ENCODE measurements at regions not wholly inside any gene's neighbourhood (a gene's known extent, or its start where the extent isn't known, plus 50 kb on each side); places are given as distances from the start of the nearest gene placed in this dataset.

DNA sequence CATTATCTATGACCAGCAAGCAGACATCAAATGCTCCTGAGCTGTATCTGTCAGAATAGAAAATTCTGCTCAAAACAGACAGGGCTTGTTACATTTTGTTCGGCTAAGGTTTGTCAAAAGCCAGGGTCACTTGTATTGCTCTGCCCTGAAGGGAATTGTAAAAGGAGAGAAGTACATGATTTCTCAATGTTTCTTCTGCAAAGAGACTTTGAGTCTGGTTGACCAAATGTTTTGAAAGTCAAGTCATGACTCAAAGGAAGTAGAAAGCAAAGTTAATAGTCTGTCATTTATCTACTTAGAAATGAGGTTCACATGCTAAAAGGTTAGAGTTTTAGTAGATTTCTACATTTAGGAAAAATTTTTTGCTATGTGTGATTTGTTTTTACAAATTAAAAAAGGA is 1624.1 kb upstream of the ZEB2 start (continued):
- TF ChIP-seq, protein P1, sequence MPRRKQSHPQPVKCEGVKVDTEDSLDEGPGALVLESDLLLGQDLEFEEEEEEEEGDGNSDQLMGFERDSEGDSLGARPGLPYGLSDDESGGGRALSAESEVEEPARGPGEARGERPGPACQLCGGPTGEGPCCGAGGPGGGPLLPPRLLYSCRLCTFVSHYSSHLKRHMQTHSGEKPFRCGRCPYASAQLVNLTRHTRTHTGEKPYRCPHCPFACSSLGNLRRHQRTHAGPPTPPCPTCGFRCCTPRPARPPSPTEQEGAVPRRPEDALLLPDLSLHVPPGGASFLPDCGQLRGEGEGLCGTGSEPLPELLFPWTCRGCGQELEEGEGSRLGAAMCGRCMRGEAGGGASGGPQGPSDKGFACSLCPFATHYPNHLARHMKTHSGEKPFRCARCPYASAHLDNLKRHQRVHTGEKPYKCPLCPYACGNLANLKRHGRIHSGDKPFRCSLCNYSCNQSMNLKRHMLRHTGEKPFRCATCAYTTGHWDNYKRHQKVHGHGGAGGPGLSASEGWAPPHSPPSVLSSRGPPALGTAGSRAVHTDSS (tag by site-specific recombination; IDR thresholded peaks at IDR 0.05): no peak
- TF ChIP-seq KLF8 (tag by site-specific recombination; IDR thresholded peaks at IDR 0.05) (no peak), FEZF1 (tag by site-specific recombination; IDR thresholded peaks at IDR 0.05) (no peak), ZNF112 (tag by site-specific recombination; IDR thresholded peaks at IDR 0.05) (no peak), ZNF391 (tag by site-specific recombination; IDR thresholded peaks at IDR 0.05; ENCODE audit: borderline replicate concordance, low read depth) (no peak), ZNF776 (tag by site-specific recombination; IDR thresholded peaks at IDR 0.05; ENCODE audit: borderline replicate concordance) (no peak)

DNA sequence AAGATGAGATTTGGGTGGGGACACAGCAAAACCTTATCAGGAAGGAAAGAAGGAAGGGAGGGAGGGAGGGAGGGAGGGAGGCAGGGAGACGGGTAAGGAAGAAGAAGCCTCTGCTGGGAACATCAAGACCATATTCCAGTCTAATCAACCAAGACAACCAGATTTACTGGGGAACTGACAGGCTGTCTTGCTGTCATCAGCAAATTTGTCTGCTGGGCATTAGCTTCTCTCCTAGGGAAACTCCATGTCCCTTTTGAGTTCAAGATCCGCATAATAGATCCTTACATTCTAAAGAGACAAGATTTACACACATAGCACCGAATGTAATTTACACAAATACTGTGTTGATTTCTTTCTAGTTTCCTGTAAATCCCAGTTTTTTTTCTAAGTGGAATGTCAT is 1618.9 kb upstream of the ZEB2 start:
- Histone ChIP-seq H3K4me3 (ENCODE audit: low read depth, low read length) (no peak overlapping the region), H3K9me3 (ENCODE audit: control insufficient read depth, insufficient read depth, low read depth, low read length) (no peaks in the 10 kb centered on the region), H3K4me1 (ENCODE audit: control insufficient read depth, insufficient read depth, low read length) (peaks cover 5% of the 10 kb centered on the region; the same call in 1 of the 2 replicates), H3K36me3 (ENCODE audit: control insufficient read depth in 2 of 2, insufficient read depth in 1 of 2, low read length in 2 of 2) (no peaks in the 10 kb centered on the region), H3K27ac (ENCODE audit: extremely low read depth, low read depth, low read length) (no peak overlapping the region)
- no peak for TF ChIP-seq ZNF423 (tag by site-specific recombination; IDR thresholded peaks at IDR 0.05)
- TF ChIP-seq, protein P2, sequence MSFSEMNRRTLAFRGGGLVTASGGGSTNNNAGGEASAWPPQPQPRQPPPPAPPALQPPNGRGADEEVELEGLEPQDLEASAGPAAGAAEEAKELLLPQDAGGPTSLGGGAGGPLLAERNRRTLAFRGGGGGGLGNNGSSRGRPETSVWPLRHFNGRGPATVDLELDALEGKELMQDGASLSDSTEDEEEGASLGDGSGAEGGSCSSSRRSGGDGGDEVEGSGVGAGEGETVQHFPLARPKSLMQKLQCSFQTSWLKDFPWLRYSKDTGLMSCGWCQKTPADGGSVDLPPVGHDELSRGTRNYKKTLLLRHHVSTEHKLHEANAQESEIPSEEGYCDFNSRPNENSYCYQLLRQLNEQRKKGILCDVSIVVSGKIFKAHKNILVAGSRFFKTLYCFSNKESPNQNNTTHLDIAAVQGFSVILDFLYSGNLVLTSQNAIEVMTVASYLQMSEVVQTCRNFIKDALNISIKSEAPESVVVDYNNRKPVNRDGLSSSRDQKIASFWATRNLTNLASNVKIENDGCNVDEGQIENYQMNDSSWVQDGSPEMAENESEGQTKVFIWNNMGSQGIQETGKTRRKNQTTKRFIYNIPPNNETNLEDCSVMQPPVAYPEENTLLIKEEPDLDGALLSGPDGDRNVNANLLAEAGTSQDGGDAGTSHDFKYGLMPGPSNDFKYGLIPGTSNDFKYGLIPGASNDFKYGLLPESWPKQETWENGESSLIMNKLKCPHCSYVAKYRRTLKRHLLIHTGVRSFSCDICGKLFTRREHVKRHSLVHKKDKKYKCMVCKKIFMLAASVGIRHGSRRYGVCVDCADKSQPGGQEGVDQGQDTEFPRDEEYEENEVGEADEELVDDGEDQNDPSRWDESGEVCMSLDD (tag by site-specific recombination; IDR thresholded peaks at IDR 0.05): no peak
- TF ChIP-seq ZNF433 (tag by site-specific recombination; IDR thresholded peaks at IDR 0.05; ENCODE audit: low read depth): no peak
- TF ChIP-seq TRIM28 (IDR thresholded peaks at IDR 0.05; ENCODE audit: borderline replicate concordance, low read length): no peak
- no peak for TF ChIP-seq YY1 (tag by site-specific recombination; IDR thresholded peaks at IDR 0.05)
- TF ChIP-seq, protein P1 (tag by site-specific recombination; IDR thresholded peaks at IDR 0.05): no peak
- no peak for TF ChIP-seq ZNF776 (tag by site-specific recombination; IDR thresholded peaks at IDR 0.05; ENCODE audit: borderline replicate concordance)
- TF ChIP-seq, protein P3, sequence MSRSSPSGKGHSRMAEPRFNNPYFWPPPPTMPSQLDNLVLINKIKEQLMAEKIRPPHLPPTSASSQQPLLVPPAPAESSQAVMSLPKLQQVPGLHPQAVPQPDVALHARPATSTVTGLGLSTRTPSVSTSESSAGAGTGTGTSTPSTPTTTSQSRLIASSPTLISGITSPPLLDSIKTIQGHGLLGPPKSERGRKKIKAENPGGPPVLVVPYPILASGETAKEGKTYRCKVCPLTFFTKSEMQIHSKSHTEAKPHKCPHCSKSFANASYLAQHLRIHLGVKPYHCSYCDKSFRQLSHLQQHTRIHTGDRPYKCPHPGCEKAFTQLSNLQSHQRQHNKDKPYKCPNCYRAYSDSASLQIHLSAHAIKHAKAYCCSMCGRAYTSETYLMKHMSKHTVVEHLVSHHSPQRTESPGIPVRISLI (tag by site-specific recombination; IDR thresholded peaks at IDR 0.05): no peak
- ChIA-PET CTCF (interaction anchor here (0.6 kb wide), 1 partner anchor 523 kb away, joined by 3 read pairs; no protein-coding TSS in a partner anchor), POLR2A (no interaction called here)

DNA sequence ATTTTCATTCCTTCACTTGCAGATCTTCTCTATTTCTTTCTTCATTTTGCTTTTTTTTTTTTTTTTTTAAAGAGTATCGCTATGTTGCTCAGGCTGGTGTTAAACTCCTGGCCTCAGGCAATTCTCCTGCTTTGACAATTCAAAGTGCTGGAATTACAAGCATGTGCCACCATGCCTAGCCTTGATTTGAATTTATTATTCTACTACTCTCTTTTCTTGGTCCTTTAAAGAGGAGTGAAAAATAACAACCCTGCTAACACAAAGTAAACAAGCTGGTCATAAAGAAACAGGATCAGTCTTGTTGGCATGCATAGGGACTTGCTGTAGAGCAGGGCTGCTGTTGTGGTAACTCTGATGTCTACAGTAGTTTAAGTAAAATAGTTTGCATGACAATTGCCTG is 1615.3 kb upstream of the ZEB2 start:
- Histone ChIP-seq H3K9me3 (ENCODE audit: control insufficient read depth, insufficient read depth, low read depth, low read length) (no peaks in the 10 kb centered on the region), H3K36me3 (ENCODE audit: control insufficient read depth in 2 of 2, insufficient read depth in 1 of 2, low read length in 2 of 2) (no peaks in the 10 kb centered on the region), H3K4me1 (ENCODE audit: control insufficient read depth, insufficient read depth, low read length) (peaks cover 5% of the 10 kb centered on the region; the same call in 1 of the 2 replicates), H3K4me3 (ENCODE audit: low read depth, low read length) (no peak overlapping the region), H3K27ac (ENCODE audit: extremely low read depth, low read depth, low read length) (no peak overlapping the region)
- ChIA-PET POLR2A (no interaction called here), CTCF (no interaction called here)
- TF ChIP-seq ZNF433 (tag by site-specific recombination; IDR thresholded peaks at IDR 0.05; ENCODE audit: low read depth) (no peak), SETDB1 (IDR thresholded peaks at IDR 0.05; ENCODE audit: insufficient read length, low read length) (no peak), ZNF266 (tag by site-specific recombination; IDR thresholded peaks at IDR 0.05; ENCODE audit: low read depth) (no peak), ZNF843 (tag by site-specific recombination; IDR thresholded peaks at IDR 0.05) (no peak), WT1 (tag by site-specific recombination; IDR thresholded peaks at IDR 0.05) (peak; percentile 86), ZNF777 (tag by site-specific recombination; IDR thresholded peaks at IDR 0.05; ENCODE audit: borderline replicate concordance) (no peak), ZNF37A (tag by site-specific recombination; IDR thresholded peaks at IDR 0.05) (no peak), ZNF785 (tag by site-specific recombination; IDR thresholded peaks at IDR 0.05) (no peak), FEZF1 (tag by site-specific recombination; IDR thresholded peaks at IDR 0.05) (peak; percentile 72)
- TF ChIP-seq, protein P4, sequence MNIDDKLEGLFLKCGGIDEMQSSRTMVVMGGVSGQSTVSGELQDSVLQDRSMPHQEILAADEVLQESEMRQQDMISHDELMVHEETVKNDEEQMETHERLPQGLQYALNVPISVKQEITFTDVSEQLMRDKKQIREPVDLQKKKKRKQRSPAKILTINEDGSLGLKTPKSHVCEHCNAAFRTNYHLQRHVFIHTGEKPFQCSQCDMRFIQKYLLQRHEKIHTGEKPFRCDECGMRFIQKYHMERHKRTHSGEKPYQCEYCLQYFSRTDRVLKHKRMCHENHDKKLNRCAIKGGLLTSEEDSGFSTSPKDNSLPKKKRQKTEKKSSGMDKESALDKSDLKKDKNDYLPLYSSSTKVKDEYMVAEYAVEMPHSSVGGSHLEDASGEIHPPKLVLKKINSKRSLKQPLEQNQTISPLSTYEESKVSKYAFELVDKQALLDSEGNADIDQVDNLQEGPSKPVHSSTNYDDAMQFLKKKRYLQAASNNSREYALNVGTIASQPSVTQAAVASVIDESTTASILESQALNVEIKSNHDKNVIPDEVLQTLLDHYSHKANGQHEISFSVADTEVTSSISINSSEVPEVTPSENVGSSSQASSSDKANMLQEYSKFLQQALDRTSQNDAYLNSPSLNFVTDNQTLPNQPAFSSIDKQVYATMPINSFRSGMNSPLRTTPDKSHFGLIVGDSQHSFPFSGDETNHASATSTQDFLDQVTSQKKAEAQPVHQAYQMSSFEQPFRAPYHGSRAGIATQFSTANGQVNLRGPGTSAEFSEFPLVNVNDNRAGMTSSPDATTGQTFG (tag by site-specific recombination; IDR thresholded peaks at IDR 0.05; ENCODE audit: borderline replicate concordance): no peak

All from HEK293 (cell line).